NCI-H526 (cell line): ENCODE measurements at regions not wholly inside any gene's neighbourhood (a gene's known extent, or its start where the extent isn't known, plus 50 kb on each side); places are given as distances from the start of the nearest gene placed in this dataset.
"Not testable (repeated sequence)": the region's sequence is repeated elsewhere in the genome, so short reads cannot be mapped to it uniquely, and the experiment has no call there.

Experiments
- DNase-seq, 2 experiments: peaks; one replicate each; lab custom pipeline; 2025; lab: John Stamatoyannopoulos, UW

DNA sequence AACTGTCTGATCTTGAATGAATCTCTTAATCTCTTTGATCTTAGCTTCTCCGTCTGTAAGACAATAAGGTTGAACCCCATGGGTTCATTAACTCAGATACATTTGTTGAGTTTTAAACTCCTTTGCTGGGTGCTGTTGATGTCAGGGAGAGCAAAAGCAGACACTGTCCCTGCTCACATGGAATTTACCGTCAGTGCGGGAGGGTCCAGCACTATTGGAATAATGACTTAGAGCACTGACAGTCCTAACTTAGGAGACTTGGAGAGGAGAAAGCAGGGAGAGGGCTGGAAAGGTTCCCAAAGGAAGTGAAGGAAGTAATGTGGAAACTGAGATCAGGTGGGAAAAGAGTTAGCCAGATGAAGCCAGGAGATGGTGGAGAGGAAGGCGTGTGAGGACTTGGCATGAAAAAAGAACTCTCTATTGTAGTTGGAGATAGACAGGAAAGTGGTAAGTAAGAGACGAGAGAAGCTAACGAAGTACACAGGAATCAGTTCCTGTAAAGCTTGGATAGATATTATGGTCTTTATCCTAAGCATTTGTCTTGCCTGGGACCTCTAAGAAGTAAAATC lies 141.4 kb upstream of the SERTAD2 start:
- DNase-seq = no peak

DNA sequence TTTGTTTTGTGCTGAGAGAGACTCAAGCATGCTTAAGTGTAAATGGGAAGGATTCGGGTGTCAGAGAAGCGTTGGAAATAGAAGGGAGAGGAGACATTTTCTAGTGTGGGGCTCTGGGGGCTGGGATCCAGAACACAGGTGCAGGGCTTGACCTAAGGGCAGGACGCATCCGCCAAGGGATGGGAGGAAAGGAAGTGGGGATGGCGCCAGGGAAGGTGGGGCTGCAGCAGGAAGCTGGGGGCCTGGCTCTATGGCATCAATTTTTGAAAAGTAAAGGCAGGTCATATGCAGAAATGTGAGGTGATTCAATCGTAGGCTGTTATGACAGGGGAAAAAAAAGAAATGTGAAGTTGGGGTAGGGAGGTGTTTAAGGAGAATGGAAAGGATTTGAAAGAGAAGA lies 143.2 kb upstream of the SERTAD2 start:
- no peak for DNase-seq

DNA sequence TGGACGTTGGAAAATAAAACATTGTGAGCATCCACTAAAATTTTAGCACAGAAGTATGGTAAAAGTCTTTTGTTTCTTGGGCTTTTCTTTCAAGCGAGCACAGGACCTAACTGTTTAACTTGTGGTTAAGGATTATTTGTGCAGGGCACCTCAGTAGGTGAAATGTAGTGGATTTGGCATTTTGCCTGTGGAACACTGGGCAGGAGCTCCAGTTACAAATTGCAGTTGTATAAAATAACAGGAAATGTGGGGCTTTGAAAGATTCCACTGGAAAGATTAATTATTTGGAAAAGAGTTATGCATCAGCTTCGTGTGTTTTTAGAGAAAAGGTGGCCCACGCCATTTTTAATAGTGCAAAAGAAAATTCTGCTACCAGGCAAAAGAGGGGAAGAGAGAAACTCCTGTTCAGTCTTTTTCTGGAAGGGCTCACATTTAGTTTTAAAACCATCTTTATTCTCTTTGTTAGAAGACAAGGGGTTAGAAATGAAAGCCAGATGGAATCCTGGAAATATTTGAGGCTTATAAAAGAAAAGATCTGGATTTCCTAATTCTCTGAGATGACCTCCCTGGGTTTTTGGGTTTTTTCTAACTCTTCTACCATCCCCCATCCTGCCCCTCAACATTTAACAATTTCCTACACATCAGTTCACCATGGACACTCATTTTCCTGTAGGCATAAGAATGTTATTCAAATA lies 144.3 kb upstream of the SERTAD2 start:
- DNase-seq = no peak

DNA sequence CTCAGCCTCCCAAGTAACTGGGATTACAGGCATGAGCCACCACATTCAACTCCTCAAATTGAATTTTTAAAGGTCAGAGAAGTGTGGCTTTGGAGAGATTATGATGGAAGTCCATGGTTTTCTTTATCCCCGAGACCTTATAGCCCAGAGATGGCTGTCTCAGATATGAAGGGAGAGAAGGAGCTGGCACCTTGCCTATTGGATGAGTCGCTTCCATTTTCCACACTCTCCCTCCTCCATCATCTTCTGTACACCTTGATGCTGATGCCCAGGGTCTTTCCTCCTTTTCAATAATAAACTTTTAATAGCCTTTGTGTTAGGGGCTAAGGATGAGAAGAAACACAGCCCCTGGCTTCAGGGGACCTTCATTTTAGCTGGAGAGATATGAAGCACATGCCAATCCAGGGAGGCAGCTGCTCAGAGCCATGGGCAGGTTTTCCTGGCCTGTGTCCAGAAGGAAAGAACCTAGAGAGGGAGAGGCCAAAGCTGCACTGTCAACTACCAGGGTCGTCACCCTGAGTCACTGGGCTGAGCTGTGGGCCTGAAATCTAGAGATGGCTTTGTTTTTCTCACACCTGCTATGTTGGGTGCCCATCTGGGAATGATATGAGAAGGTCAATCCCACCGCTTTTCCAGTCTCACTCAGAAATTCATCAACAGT lies 146.0 kb upstream of the SERTAD2 start:
- DNase-seq = no peak

DNA sequence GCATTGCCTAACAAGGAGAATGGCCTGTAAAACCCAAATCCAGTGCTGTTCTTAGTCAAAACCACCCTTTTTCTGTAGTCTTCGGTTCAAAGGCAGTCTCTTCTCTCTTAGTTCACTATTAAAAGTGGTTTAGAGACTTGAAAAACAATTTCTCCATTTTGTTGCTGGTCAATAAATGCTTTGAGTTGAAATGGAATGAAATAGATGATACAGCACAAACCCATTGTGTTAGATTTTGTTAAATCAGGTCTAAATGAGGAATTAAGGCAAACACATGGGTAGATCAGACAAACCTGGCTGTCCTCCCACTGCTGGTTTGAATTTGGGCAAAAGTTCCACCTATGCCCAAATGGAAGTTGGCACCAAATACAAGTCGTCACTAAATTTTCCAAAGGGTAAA lies 150.1 kb upstream of the SERTAD2 start:
- no peak for DNase-seq

DNA sequence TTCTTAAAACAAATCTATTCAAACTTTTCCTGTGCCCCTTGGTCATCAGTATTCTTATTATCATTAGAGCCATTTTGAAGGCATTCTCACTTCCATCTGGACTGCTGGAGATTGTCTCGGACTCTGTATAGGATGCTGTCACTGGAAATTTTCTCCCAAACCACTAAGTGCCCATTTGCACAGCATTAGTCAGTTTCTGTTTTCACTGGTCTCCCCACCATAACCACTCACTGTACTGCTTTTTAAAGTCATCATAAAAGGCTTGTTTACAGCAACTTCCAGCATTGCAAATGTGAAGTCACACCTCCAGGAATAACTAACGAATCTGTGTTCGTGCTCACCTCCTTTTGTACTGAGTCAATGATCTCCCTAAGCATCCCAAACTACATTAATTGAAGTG lies 150.9 kb upstream of the SERTAD2 start:
- no peak for DNase-seq

DNA sequence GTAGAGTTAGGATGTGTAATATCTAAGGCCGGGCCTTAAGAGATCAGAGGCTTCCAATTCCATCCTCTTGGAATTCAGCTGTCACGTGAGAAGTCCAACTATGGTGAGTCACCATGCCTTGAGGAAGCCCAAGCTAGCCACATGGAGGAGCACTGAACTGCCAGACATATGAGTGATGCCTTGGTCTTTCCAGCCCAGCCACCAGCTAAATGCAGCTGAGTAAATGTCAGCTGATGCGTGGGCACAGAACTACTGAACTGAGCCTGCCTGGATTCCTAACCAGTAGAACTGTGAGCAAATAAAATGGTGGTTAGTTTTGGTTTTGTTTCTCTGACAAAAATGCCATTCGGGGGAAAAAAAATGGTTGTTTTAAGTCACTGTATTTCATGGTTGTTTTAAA lies 153.7 kb upstream of the SERTAD2 start:
- DNase-seq = no peak

DNA sequence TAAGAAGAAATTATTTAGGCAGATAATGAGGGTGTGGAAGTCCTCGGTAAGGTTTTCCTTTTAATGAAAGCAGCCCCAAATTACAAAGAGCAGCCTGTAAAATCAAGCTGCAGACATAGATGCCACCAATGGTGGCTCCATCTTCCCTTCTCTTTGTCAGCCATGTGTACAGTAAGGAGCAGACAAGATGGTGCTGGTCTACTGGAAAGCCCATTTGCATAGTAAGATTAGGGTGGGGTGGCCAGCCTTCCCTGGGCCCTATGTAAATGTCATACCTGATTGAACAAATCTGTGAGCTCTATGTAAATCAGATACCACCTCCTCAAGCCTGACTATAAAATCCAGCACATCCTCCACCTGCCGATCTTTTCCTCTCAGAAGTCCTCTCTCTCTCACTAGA lies 154.4 kb upstream of the SERTAD2 start:
- peak; percentile 84 to 87 for DNase-seq

DNA sequence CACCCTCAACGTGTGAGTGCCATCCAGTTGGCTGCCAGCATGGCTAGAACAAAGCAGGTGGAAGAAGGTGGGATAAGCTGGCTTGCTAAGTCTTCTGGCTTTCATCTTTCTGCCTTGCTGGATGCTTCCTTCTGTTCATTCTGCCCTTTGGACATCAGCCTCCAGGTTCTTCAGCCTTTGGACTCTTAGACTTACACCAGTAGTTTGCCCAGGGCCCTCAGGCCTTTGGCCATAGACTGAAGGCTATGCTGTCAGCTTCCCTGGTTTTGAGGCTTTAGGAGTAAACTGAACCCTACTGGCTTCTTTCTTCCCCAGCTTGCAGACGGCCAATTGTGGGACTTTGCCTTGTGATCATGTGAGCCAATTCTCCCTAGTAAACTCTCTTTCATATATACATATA lies 155.0 kb upstream of the SERTAD2 start:
- DNase-seq = no peak

DNA sequence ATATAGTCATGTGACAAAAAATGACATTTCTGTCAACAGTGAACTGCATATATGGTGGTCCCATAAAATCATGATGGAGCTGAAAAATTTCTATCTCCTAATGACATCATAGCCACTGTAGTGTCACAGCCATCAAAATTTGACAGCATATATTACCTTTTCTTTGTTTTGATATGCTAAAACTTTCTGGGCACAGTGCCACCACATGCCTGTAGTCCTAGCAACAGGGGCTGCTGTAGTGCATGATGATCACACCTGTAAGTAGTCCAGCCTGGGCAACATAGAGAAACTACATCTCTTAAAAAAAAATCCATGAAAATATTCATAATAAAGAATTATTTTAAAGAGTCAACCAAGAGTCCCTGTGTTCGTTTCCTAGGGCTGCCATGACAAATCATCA lies 155.5 kb upstream of the SERTAD2 start:
- no peak for DNase-seq

DNA sequence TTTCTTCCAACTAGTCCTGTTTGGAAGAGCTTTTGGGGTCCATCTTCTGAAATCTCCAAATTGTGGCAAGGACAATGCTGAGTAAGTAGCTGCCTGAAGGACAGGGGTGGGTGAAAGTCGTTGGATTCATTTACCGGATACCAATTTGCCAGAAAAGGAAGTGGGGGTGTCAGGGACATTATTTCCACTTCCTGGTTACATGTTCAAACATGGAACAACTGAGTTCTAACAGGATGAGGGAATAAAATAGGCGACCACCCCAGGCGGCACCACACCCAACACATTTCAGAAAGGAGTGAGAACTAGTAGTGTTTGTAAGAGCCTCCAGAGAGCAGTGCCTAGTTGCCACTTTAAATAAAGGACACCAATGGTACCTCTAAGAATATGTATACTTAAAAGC lies 158.6 kb upstream of the SERTAD2 start:
- no peak for DNase-seq

DNA sequence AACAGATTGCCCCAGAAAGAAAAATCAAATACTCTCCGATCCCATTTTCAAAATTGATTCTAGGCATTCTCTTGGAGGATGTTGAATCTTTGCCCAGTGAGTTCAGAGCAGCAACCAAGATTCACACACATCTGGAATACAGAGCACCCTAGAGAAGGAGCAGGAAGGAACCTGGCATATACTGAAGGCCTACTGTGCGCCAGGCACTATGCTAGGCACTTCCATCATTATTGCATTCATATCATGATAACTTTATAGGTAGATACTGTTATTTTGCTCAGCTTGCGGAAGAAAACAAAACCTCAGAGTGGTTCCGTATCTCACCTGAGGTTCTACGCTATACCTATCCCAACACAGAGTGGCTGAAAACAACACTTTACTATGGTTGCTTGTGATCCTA lies 160.3 kb upstream of the SERTAD2 start:
- no peak for DNase-seq

DNA sequence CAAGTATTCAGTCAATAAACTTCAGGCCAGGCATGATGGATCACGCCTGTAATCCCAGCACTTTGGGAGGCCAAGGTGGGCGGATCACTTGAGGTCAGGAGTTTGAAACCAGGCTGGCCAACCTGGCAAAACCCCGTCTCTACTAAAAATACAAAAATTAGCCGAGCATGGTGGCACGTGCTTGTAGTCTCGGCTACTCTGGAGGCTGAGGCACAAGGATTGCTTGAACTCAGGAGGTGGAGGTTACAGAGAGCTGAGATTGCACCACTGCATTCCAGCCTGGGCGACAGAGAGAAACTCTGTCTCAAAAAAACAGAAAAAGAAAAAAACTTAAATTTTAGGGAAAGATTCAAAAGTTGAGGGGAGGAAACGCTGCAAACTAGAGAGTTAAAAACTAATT lies 162.8 kb upstream of the SERTAD2 start:
- not testable (repeated sequence) for DNase-seq

DNA sequence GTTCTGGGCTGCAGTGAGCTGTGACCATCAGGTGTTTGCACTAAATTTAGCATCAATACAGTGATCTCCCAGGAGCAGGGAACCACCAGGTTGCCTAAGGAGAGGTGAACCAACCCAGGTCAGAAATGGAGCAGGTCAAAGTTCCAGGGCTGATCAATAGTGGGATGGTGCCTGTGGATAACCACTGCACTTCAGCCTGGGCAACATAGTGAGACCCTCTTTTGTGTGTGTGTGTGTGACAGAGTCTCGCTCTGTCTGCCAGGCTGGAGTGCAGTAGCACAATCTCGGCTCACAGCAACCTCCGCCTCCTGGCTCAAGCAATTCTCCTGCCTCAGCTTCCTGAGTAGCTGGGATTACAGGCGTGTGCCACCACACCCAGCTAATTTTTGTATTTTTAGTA lies 163.7 kb upstream of the SERTAD2 start:
- no peak for DNase-seq

DNA sequence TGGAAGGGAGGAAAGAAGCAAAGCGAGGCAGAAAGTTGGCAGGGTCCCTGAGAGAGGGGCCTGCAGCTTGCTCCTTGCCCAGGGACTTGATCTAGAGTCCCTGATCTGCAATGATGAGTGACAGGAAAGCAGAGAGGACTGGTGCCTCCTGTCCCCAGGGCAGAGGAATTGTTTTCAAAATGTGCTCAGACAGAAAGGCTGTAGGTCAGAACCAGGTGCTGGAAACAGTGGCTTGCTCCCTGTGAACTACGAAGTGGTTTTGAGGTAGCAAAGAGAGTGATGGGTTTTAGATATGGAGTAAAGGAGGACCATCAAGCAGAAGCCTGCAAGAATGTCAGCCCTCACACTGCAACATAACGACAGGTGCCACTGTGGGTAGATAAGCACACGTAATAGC lies 164.9 kb upstream of the SERTAD2 start:
- DNase-seq = no peak

DNA sequence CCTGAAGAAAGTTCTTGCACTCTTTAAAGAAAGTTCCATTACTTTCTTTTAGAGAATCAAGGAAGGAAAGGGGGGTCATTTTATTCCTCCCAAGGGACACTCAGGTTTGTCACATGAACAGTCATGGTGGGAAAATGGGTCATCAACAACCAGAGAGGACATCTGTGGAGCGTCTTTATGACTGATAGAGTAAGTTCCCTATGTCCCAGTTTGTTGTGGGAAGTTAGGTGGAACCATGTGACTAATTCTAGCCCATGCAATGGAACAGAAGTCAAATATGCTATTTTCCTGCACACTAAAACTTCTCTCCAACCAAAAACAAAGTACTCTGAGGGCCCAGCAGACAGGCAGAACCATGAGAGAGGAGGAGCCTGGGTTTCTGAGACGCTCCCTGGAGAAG lies 165.6 kb upstream of the SERTAD2 start:
- DNase-seq = no peak

DNA sequence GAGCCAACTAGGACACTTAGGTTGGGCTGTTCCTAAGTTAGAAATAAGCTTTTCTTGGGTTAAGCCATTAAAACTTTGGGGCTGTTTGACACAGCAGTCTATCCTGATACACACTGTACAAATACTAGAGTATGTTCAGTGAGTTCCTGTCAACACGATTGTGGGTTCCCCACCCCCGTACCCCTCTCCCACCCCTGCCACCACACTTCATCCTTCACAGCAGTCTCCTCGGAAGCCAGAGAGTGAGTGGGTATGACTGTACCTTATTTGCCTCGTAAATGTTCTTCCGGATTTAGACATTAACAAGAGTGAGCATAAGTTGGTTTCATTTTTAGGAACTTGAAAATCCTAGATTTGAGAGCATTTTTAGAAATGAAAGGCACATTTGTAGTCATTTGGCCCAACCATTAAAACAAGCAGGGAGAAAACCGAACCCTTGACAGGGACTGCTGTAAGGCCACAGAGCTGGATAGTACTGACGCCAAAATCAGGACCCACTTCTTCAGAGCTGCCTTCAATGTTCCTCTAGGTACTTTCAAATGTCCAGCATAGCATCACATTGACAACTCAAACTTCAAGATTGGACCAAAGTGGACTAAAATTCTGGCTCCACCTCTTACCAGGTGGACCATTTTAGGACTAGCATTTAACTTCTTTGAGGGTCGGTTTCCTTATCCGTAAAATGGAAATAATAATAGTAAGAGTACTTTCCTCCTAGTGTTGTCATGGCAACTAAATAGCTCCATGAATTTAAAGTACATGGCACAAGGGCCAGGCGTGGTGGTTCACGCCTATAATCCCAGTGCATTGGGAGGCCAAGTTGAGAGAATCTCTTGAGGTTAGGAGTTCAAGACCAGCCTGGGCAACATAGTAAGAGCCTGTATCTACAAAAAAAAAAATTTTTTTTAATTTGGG lies 166.3 kb upstream of the SERTAD2 start:
- no peak for DNase-seq

DNA sequence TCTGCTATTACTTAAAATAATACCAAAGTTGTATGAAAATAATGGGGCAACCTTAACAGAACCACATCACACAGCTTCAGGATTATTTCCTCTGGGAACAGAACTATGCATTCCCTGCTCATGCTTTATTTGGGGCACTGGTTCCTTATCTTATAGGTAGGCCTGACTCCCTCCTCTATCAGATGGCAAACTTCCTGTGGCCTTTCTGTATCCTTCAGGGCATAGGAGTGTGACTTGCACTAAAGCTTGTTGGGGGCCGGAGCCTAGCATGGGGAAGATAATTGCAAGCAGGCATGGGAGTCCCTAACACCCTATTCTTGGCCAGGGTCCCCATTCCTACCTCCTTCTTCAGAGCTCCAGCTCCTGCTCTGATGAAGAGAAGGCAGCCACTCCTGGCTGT lies 167.2 kb upstream of the SERTAD2 start:
- DNase-seq = no peak

DNA sequence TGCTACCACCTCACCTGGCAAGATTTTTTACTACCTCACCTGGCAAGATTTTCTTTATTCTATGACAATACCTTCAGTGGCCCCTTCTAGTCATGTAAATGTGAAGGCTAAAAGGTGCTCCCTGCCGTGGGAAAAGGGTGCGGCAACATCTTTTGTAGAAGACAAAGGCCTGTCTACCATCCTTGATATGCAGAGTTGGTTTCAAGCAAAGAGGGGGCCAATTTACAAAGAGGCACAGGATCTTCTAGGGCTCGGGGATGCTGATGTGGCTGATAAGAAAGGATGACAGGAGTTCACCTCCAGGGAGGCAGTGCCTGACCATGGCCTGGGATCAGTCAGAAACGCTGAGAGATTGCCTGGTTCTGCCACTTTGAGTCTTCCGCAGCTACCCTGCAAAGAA lies 165.4 kb upstream of the SLC1A4 start:
- no peak for DNase-seq

DNA sequence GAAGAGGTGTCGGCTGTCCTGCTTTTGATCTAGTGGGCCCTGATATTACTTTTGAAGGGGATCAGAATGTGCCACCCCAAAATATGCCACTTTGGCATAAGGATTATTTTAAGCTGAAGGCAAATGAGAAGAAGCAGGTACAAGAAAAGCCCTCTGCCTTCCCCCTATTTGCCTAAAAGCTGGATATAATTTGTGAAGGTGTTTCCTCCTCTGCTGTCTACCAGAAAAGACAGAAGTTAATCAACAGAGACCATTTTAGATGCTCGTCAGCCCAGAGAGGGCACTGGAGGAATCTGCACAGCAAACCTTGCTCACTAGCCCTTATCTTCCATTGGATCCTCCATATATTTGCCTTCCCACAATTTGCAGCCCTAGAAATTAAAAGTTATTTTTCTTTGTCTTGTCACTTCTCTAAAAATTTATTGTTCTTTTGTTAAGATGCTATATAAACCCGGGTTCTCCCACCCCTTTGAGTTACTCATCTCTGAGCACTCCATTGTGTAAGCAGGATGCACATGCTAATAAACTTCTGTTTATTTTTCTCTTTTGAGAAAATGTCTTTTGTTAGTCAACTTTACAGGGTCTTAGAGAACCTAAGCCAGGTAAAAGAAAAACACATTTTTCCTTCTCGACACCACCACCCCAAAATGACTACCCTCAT lies 163.2 kb upstream of the SLC1A4 start:
- DNase-seq = no peak

DNA sequence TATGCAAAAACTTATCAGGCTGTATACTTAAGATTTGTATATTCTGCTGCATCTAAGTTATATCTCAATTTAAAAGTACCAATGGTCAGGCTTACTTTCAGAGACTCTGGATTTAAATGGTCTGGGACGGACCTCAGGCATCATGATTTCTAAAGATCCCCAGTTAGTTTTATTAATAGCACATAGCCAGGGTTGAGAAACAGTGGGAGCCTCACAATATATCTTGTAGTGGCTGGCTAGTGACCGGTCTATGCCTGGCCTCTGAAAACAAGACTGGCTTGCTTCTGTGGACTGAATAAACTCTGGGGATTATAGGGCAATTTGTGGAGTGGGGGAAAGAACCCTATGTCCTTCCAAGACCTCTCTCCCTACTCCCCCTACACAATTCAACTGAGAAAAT lies 162.5 kb upstream of the SLC1A4 start:
- DNase-seq = no peak

DNA sequence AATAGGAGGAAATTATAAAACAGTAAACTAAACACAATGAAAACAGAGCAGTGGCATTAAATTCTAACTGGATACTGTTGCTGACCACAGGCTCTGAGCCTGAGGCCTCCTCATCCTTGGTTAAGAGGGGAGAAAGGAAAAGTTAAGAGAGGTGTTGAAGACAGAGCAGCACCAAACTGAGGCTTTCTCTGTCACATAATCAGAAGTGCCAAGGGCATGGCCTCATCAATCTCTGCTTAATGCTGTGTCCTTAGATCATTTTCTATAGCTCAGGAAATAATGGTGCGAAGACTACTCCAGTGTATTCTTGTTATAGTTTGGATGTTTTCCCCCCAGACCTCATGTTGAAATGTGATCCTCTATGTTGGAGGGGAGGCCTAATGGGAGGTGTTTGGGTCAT lies 160.9 kb upstream of the SLC1A4 start:
- no peak for DNase-seq
